Activated T-helper 17 cell treated with anti-CD3 and anti-CD28 coated beads, Interleukin-2, amount 50 U/mL, for 72 hours (primary cell): ENCODE measurements at regions not wholly inside any gene's neighbourhood (a gene's known extent, or its start where the extent isn't known, plus 50 kb on each side); places are given as distances from the start of the nearest gene placed in this dataset.

ENCODE experiments used
- ATAC-seq: fragments of 150-1000 bp; cut with Tn5 transposase; replicated peaks from 2 replicates; pipeline ENCODE4 v1.10.0; 2021; ENCODE audit warnings: mild to moderate bottlenecking, moderate library complexity
- H3K27ac Mint-ChIP-seq: one replicate; pipeline ENCODE4 v1.8.0; 2022; ENCODE audit warnings: mixed read lengths
- H3K27me3 Mint-ChIP-seq: one replicate; pipeline ENCODE4 v1.8.0; 2022; ENCODE audit warnings: mixed read lengths
- H3K36me3 Mint-ChIP-seq: one replicate; pipeline ENCODE4 v1.8.0; 2022; ENCODE audit warnings: low read depth, mild to moderate bottlenecking, mixed read lengths
- H3K4me1 Mint-ChIP-seq: one replicate; pipeline ENCODE4 v1.8.0; 2022; ENCODE audit warnings: mixed read lengths
- H3K4me3 Mint-ChIP-seq: one replicate; pipeline ENCODE4 v1.8.0; 2022; ENCODE audit warnings: mild to moderate bottlenecking, mixed read lengths
- H3K9me3 Mint-ChIP-seq: one replicate; pipeline ENCODE4 v1.8.0; 2022; ENCODE audit warnings: mixed read lengths

- H3K9me3 Mint-ChIP-seq, result peaks cover 17% of the 10 kb centered on the region
- H3K27ac Mint-ChIP-seq, result no peak overlapping the region
- no peaks in the 10 kb centered on the region for H3K27me3 Mint-ChIP-seq
- no peak for ATAC-seq
- H3K36me3 Mint-ChIP-seq, result no peaks in the 10 kb centered on the region
- H3K4me3 Mint-ChIP-seq, result no peak overlapping the region
- H3K4me1 Mint-ChIP-seq, result no peaks in the 10 kb centered on the region
These were observed 901.2 kb downstream of the METTL15 start for GRCh38 chr11:29009426-29009825.

GRCh38 chr11:29008481-29008880, 900.3 kb downstream of the METTL15 start:
- Mint-ChIP-seq H3K4me3 (no peak overlapping the region), H3K4me1 (no peaks in the 10 kb centered on the region), H3K36me3 (no peaks in the 10 kb centered on the region), H3K27me3 (no peaks in the 10 kb centered on the region), H3K9me3 (peaks cover 20% of the 10 kb centered on the region), H3K27ac (no peak overlapping the region)
- ATAC-seq, result no peak

- Mint-ChIP-seq H3K4me3 (no peak overlapping the region), H3K9me3 (peaks cover 18% of the 10 kb centered on the region), H3K27ac (no peak overlapping the region), H3K4me1 (no peaks in the 10 kb centered on the region), H3K27me3 (no peaks in the 10 kb centered on the region), H3K36me3 (no peaks in the 10 kb centered on the region)
- ATAC-seq, result no peak
These were observed 898.5 kb downstream of the METTL15 start for GRCh38 chr11:29006668-29007067.

- ATAC-seq, result no peak
- Mint-ChIP-seq H3K4me3 (no peak overlapping the region), H3K27me3 (no peaks in the 10 kb centered on the region), H3K4me1 (no peaks in the 10 kb centered on the region), H3K27ac (no peak overlapping the region), H3K9me3 (peaks cover 18% of the 10 kb centered on the region), H3K36me3 (no peaks in the 10 kb centered on the region)
These were observed 897.3 kb downstream of the METTL15 start for GRCh38 chr11:29005401-29005980.

GRCh38 chr11:29002816-29003215, 894.6 kb downstream of the METTL15 start:
- Mint-ChIP-seq H3K4me3 (no peak overlapping the region), H3K36me3 (no peaks in the 10 kb centered on the region), H3K27me3 (no peaks in the 10 kb centered on the region), H3K9me3 (peaks cover 22% of the 10 kb centered on the region), H3K27ac (no peak overlapping the region), H3K4me1 (no peaks in the 10 kb centered on the region)
- no peak for ATAC-seq

GRCh38 chr11:28999620-29000019, 891.4 kb downstream of the METTL15 start:
- Mint-ChIP-seq H3K36me3 (no peaks in the 10 kb centered on the region), H3K27me3 (no peaks in the 10 kb centered on the region), H3K4me3 (no peak overlapping the region), H3K9me3 (peaks cover 16% of the 10 kb centered on the region), H3K27ac (no peak overlapping the region), H3K4me1 (no peaks in the 10 kb centered on the region)
- no peak for ATAC-seq

GRCh38 chr11:28992996-28993395, 884.8 kb downstream of the METTL15 start:
- Mint-ChIP-seq H3K27ac (no peak overlapping the region), H3K9me3 (peaks cover 7% of the 10 kb centered on the region), H3K27me3 (no peaks in the 10 kb centered on the region), H3K4me3 (no peak overlapping the region), H3K36me3 (no peaks in the 10 kb centered on the region), H3K4me1 (no peaks in the 10 kb centered on the region)
- no peak for ATAC-seq

GRCh38 chr11:28984231-28984630, 876.0 kb downstream of the METTL15 start:
- H3K27me3 Mint-ChIP-seq, result no peaks in the 10 kb centered on the region
- no peaks in the 10 kb centered on the region for H3K4me1 Mint-ChIP-seq
- no peaks in the 10 kb centered on the region for H3K36me3 Mint-ChIP-seq
- H3K9me3 Mint-ChIP-seq, result peaks cover 11% of the 10 kb centered on the region
- ATAC-seq, result no peak
- H3K27ac Mint-ChIP-seq, result no peak overlapping the region
- no peak overlapping the region for H3K4me3 Mint-ChIP-seq

- Mint-ChIP-seq H3K9me3 (peaks cover 11% of the 10 kb centered on the region), H3K36me3 (no peaks in the 10 kb centered on the region), H3K4me3 (no peak overlapping the region), H3K4me1 (no peaks in the 10 kb centered on the region), H3K27me3 (no peaks in the 10 kb centered on the region), H3K27ac (no peak overlapping the region)
- no peak for ATAC-seq
These were observed 875.6 kb downstream of the METTL15 start for GRCh38 chr11:28983780-28984179.

- Mint-ChIP-seq H3K4me3 (no peak overlapping the region), H3K27ac (no peak overlapping the region), H3K4me1 (no peaks in the 10 kb centered on the region), H3K27me3 (no peaks in the 10 kb centered on the region), H3K9me3 (peaks cover 11% of the 10 kb centered on the region), H3K36me3 (no peaks in the 10 kb centered on the region)
- ATAC-seq, result no peak
These were observed 873.2 kb downstream of the METTL15 start for GRCh38 chr11:28981381-28981780.

- Mint-ChIP-seq H3K4me1 (no peaks in the 10 kb centered on the region), H3K27me3 (no peaks in the 10 kb centered on the region), H3K4me3 (no peak overlapping the region), H3K9me3 (peaks cover 13% of the 10 kb centered on the region), H3K27ac (no peak overlapping the region), H3K36me3 (no peaks in the 10 kb centered on the region)
- no peak for ATAC-seq
These were observed 868.6 kb downstream of the METTL15 start for GRCh38 chr11:28976801-28977145.

GRCh38 chr11:28976012-28976800, 868.0 kb downstream of the METTL15 start:
- no peaks in the 10 kb centered on the region for H3K36me3 Mint-ChIP-seq
- ATAC-seq, result no peak
- H3K27me3 Mint-ChIP-seq, result no peaks in the 10 kb centered on the region
- H3K4me3 Mint-ChIP-seq, result no peak overlapping the region
- peaks cover 13% of the 10 kb centered on the region for H3K9me3 Mint-ChIP-seq
- no peaks in the 10 kb centered on the region for H3K4me1 Mint-ChIP-seq
- no peak overlapping the region for H3K27ac Mint-ChIP-seq

GRCh38 chr11:28969832-28970231, 861.6 kb downstream of the METTL15 start:
- Mint-ChIP-seq H3K27ac (no peak overlapping the region), H3K4me3 (no peak overlapping the region), H3K27me3 (no peaks in the 10 kb centered on the region), H3K9me3 (peaks cover 18% of the 10 kb centered on the region), H3K36me3 (no peaks in the 10 kb centered on the region), H3K4me1 (no peaks in the 10 kb centered on the region)
- no peak for ATAC-seq

- Mint-ChIP-seq H3K27ac (no peak overlapping the region), H3K4me3 (no peak overlapping the region), H3K27me3 (no peaks in the 10 kb centered on the region), H3K36me3 (no peaks in the 10 kb centered on the region), H3K9me3 (peaks cover 13% of the 10 kb centered on the region), H3K4me1 (no peaks in the 10 kb centered on the region)
- no peak for ATAC-seq
These were observed 858.8 kb downstream of the METTL15 start for GRCh38 chr11:28966951-28967350.

GRCh38 chr11:28965819-28966218, 857.6 kb downstream of the METTL15 start:
- no peaks in the 10 kb centered on the region for H3K4me1 Mint-ChIP-seq
- H3K27ac Mint-ChIP-seq, result no peak overlapping the region
- no peaks in the 10 kb centered on the region for H3K27me3 Mint-ChIP-seq
- peaks cover 13% of the 10 kb centered on the region for H3K9me3 Mint-ChIP-seq
- no peak for ATAC-seq
- no peaks in the 10 kb centered on the region for H3K36me3 Mint-ChIP-seq
- H3K4me3 Mint-ChIP-seq, result no peak overlapping the region
